Mesodermal cell (in vitro differentiated cells): ENCODE measurements at regions not wholly inside any gene's neighbourhood (a gene's known extent, or its start where the extent isn't known, plus 50 kb on each side); places are given as distances from the start of the nearest gene placed in this dataset.
A peak's percentile ranks its signal among the peaks of the same experiment; 100 is the strongest.
"Not testable (repeated sequence)": the region's sequence is repeated elsewhere in the genome, so short reads cannot be mapped to it uniquely, and the experiment has no call there.

Source experiments
- H3K27ac ChIP-seq: 2 replicates; pipeline ENCODE4 v1.7.0; 2013; ENCODE audit warnings: mild to moderate bottlenecking, low read depth, low read length, moderate library complexity; ENCODE audit not compliant: severe bottlenecking
- H3K36me3 ChIP-seq: 2 replicates; pipeline ENCODE4 v1.7.1; 2013; ENCODE audit warnings: mild to moderate bottlenecking, low read length, moderate library complexity; ENCODE audit not compliant: control insufficient read depth, insufficient read depth
- H3K4me1 ChIP-seq: one replicate; pipeline ENCODE4 v1.7.1; 2013; ENCODE audit warnings: mild to moderate bottlenecking, low read length; ENCODE audit not compliant: insufficient read depth, control insufficient read depth, poor library complexity, severe bottlenecking
- H3K4me3 ChIP-seq: 2 replicates; pipeline ENCODE4 v1.7.0; 2013; ENCODE audit warnings: low read length, control low read depth, mild to moderate bottlenecking; ENCODE audit not compliant: insufficient read depth, poor library complexity, severe bottlenecking; ENCODE audit errors: extremely low read depth
- H3K9me3 ChIP-seq: 2 replicates; pipeline ENCODE4 v1.7.1; 2013; ENCODE audit warnings: mild to moderate bottlenecking, low read length, moderate library complexity; ENCODE audit not compliant: control insufficient read depth
- WGBS, 2 experiments: methylation state at CpG; one replicate each; pipeline ENCODE4 v1.1.5; 2013; ENCODE audit warnings: missing lambda C conversion rate in 2 of 2; ENCODE audit not compliant: insufficient coverage in 2 of 2; 5-methylcytosine and 5-hydroxymethylcytosine counted together

DNA sequence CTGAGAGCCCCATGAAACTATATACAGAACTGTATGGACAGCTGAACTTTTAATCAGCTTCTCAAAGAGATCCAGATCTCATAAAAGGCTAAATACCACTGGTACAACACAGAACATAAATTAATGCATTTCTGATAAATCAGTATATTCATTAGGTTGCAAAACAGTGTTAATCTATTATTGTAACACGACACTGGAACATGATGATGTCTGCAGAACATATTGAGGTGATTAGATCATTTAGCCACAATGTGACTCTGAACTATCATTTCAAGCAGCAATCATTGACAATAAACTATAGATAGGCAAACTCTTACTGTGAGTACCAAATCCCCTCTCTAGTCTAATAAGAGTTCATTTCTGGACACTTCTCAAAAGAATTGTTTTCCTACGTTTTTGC is 50.3 kb downstream of the GASK1B start:
- Histone ChIP-seq H3K36me3 (peaks cover 21% of the 10 kb centered on the region), H3K27ac (no peak overlapping the region), H3K4me3 (no peak overlapping the region), H3K9me3 (no peaks in the 10 kb centered on the region), H3K4me1 (peaks cover 8% of the 10 kb centered on the region)
- no CpG with 5 or more reads among the region's 2 CpGs for WGBS, 2 experiments

DNA sequence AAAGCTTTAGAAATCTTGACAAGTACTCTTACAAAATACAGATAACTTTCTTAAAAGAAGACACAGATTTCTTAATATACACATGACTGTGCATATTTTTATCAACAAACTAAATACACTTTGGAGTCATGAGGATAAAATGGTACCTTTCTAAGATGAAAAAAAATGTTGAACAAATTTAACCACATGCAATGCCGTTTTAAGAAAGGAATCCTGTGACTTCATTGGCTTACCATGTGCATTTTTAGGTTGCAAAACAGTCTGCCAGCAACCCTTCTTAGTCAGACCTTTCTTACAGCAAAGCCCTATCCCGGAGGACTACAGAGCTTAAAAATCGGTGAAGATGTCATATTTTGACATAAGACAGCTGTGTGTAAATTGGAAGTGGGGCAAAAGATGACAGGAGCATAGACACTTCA is 51.7 kb downstream of the GASK1B start:
- Histone ChIP-seq H3K27ac (peak overlapping the region; percentile 20), H3K4me1 (peaks cover 8% of the 10 kb centered on the region), H3K4me3 (no peak overlapping the region), H3K36me3 (peaks cover 11% of the 10 kb centered on the region), H3K9me3 (no peaks in the 10 kb centered on the region)
- 77 to 100% methylated on average over 1 to 3 of the region's 3 CpGs for WGBS, 2 experiments

DNA sequence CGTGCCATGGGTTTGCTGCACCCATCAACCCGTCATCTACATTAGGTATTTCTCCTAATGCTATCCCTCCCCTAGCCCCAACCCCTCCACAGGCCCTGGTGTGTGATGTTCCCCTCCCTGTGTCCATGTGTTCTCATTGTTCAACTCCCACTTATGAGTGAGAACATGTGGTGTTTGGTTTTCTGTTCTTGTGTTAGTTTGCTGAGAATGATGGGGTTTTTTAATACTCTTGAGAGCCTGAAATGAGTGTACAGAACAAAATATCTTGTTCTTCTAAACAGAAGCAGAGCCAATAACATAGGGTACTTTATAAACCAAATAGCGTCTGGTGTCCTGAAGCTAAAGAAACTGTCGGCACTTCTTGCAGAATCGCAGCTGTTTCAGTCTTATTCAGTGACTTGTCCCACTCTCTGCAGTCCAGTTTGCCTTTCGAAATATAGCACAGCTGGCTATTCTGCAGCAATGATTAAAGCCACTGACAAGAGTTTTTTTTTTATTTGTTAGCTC is 52.1 kb downstream of the GASK1B start:
- not testable (repeated sequence) for H3K36me3 ChIP-seq, H3K9me3 ChIP-seq, H3K4me1 ChIP-seq, H3K4me3 ChIP-seq
- 91 to 97% methylated on average over 4 to 5 of the region's 6 CpGs for WGBS, 2 experiments
- peak overlapping the region; percentile 0 for H3K27ac ChIP-seq

DNA sequence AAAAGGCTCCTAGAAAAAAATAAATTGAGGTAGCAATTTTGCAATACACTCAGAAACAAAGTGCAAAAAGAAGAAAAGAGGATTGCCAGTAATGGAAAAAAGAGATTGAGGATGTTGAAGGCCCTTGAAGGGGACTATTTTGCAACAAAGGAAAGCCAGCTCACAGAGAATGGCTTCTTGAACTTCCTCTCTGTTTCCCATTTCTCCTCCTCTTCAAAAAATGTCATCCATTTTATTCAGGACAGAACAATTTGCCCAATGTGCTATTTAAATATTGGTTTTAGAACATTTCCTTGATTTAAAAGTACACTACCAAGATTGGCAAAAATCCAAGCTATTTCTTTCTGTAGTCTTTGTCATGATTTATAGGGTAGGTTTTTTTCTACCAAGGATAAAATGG is 60.2 kb downstream of the GASK1B start:
- Histone ChIP-seq H3K36me3 (no peaks in the 10 kb centered on the region), H3K27ac (no peak overlapping the region), H3K4me1 (no peaks in the 10 kb centered on the region), H3K9me3 (no peaks in the 10 kb centered on the region), H3K4me3 (no peak overlapping the region)

DNA sequence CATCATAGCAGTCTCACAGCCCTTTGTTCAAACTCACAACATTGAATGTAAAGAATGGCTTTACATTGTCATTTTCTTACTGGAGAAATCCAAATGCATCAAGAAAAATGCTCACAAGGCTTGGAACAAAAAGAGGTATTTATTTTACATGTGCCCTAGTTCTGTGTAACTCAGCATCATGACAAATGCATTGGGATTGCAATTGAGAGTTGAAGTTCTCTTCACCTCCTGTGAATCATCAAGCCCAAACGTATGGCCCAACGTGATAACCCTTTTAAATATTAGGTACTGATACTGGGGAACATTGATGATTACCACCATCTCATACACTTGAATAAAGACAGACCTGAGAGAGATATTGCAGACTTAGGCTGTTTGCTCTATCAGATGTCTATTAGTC is 61.6 kb downstream of the GASK1B start:
- Histone ChIP-seq H3K36me3 (no peaks in the 10 kb centered on the region), H3K4me1 (no peaks in the 10 kb centered on the region)

DNA sequence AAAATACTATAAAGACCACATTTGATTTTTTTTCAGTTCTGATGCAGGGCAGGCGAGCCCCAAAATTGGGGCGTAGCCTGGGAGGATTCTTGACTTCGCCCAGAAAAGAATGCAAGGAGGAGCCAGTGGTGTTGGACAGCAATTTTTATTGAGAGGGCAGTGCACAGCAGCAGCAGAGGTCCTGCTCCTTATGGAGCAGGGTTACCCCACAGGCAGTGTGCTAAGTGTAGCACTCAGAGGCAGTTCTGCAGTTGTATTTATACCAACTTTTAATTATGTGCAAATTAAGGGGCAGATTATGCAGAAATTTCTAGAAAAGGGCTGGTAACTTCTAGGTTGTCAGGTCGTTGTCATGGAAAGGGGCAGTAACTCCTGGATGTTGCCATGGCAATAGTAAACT is 69.9 kb downstream of the GASK1B start:
- no peak overlapping the region for H3K4me3 ChIP-seq
- H3K27ac ChIP-seq, result no peak overlapping the region
- H3K4me1 ChIP-seq, result peaks cover 4% of the 10 kb centered on the region
- no peaks in the 10 kb centered on the region for H3K36me3 ChIP-seq
- peaks cover 3% of the 10 kb centered on the region for H3K9me3 ChIP-seq
- 87 to 90% methylated on average over 4 of the region's 4 CpGs for WGBS, 2 experiments

More for the DNA sequence above, 61.6 kb downstream of the GASK1B start:
- H3K27ac ChIP-seq, result no peak overlapping the region
- H3K9me3 ChIP-seq, result no peaks in the 10 kb centered on the region
- no peak overlapping the region for H3K4me3 ChIP-seq
- no CpG with 5 or more reads among the region's 2 CpGs for WGBS, 2 experiments

DNA sequence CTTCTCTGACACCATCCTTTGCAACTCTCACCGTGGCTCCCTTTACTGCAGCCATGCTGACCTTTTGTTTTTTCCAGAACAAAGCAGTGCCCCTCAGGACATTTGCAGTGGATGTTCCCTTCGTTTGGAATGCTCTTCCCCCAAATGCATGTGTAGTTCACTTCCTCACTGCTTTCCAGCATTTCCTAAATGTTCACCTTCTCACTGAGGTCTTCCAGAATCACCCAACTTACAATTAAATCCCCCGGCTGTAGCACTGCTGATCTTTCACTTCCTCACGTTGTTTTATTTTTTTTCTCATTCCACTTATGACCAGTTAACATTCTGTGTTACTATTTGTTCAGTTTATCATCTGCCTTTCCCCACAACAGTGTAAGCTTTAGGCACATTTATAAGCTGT is 73.1 kb downstream of the GASK1B start:
- Histone ChIP-seq H3K4me3 (no peak overlapping the region), H3K9me3 (peaks cover 3% of the 10 kb centered on the region), H3K27ac (no peak overlapping the region), H3K4me1 (peaks cover 13% of the 10 kb centered on the region), H3K36me3 (no peaks in the 10 kb centered on the region)
- 65 to 69% methylated on average over 3 to 4 of the region's 4 CpGs for WGBS, 2 experiments

DNA sequence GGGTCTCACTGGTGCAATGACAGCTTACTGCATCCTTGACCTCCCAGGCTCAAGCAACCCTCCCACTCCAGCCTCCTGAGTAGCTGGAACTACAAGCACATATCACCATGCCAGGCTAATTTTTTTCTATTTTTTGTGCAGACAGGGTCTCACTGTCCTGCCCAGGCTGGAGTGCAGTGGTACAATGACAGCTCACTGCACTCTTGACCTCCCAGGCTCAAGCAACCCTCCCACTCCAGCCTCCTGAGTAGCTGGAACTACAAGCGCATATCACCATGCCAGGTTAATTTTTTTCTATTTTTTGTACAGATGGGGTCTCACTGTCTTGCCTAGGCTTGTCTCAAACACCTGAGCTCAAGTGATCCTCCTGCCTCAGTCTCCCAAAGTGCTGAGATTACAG is 74.0 kb downstream of the GASK1B start:
- peaks cover 19% of the 10 kb centered on the region for H3K4me1 ChIP-seq
- no CpG with 5 or more reads among the region's 1 CpG for WGBS, 2 experiments
- H3K9me3 ChIP-seq, result peaks cover 3% of the 10 kb centered on the region
- H3K4me3 ChIP-seq, result no peak overlapping the region
- no peak overlapping the region for H3K27ac ChIP-seq
- no peaks in the 10 kb centered on the region for H3K36me3 ChIP-seq

DNA sequence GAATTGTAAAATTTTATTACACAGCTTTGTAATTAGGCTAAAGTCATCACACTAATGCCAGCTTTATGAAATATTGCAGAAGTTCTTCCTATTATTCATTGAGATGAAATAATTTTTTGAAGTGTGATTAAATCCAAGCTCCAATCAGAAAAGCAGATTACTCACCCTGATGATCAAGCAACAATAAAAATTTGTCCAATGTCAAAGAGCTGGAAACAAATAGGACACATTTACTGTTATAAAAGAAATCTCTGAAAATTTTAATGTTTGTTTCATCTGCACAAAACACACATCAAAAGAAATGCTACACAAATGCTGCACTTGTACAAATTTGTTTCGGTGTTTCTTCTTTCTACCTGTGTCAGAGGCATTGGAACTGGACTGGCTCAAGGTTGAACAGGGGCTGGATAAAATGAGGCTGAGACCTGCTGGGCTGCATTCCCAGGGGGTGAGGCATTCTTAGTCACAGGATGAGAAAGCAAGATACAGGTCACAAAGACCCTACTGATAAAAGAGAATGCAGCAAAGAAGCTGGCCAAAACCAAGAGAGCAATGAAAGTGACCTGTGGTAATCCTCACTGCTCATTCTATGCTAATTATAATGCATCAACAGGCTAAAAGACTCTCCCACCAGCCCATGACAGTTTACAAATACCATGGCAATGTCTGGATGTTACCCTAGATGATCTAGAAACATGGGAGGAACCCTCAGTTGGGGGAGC is 78.3 kb downstream of the GASK1B start:
- peak overlapping the region; percentile 54 for H3K27ac ChIP-seq
- 60 to 83% methylated on average over 1 of the region's 1 CpG for WGBS, 2 experiments
- H3K9me3 ChIP-seq, result peaks cover 3% of the 10 kb centered on the region
- H3K4me3 ChIP-seq, result no peak overlapping the region
- H3K4me1 ChIP-seq, result peaks cover 19% of the 10 kb centered on the region
- no peaks in the 10 kb centered on the region for H3K36me3 ChIP-seq

DNA sequence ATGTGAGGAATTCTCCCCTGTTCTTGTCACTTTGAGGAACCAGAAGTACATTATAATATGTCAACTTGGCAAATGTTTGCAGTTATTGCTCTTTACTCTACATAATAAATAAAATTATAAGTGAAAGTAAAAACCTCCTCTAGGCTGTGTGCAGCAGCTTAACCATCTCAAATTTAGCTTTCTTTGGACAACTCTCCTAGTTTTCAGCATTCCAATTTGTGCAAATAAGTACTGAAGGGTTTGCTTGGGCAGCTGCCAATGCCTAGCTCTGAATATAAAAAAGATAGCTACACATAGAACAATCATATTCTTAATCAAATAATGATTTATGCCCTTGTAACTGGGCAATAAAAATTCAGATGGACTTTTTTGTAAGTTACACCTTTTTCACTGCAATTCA is 82.5 kb downstream of the GASK1B start:
- no peaks in the 10 kb centered on the region for H3K9me3 ChIP-seq
- H3K4me1 ChIP-seq, result peaks cover 14% of the 10 kb centered on the region
- H3K36me3 ChIP-seq, result no peaks in the 10 kb centered on the region
- no peak overlapping the region for H3K27ac ChIP-seq
- H3K4me3 ChIP-seq, result no peak overlapping the region

DNA sequence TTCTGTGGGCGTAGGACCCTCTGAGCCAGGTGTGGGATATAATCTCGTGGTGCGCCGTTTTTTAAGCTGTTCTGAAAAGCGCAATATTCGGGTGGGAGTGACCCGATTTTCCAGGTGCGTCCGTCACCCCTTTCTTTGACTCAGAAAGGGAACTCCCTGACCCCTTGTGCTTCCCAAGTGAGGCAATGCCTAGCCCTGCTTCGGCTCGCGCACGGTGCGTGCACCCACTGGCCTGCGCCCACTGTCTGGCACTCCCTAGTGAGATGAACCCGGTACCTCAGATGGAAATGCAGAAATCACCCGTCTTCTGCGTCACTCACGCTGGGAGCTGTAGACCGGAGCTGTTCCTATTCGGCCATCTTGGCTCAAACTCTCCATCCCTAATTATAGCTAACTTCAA is 82.9 kb downstream of the GASK1B start:
- H3K9me3 ChIP-seq, H3K4me3 ChIP-seq, H3K4me1 ChIP-seq, H3K27ac ChIP-seq, H3K36me3 ChIP-seq: not testable (repeated sequence)
- WGBS, 2 experiments, result 50 to 88% methylated on average over 2 to 10 of the region's 21 CpGs
